ENCODE measurements at regions not wholly inside any gene's neighbourhood (a gene's known extent, or its start where the extent isn't known, plus 50 kb on each side); places are given as distances from the start of the nearest gene placed in this dataset.

DNA sequence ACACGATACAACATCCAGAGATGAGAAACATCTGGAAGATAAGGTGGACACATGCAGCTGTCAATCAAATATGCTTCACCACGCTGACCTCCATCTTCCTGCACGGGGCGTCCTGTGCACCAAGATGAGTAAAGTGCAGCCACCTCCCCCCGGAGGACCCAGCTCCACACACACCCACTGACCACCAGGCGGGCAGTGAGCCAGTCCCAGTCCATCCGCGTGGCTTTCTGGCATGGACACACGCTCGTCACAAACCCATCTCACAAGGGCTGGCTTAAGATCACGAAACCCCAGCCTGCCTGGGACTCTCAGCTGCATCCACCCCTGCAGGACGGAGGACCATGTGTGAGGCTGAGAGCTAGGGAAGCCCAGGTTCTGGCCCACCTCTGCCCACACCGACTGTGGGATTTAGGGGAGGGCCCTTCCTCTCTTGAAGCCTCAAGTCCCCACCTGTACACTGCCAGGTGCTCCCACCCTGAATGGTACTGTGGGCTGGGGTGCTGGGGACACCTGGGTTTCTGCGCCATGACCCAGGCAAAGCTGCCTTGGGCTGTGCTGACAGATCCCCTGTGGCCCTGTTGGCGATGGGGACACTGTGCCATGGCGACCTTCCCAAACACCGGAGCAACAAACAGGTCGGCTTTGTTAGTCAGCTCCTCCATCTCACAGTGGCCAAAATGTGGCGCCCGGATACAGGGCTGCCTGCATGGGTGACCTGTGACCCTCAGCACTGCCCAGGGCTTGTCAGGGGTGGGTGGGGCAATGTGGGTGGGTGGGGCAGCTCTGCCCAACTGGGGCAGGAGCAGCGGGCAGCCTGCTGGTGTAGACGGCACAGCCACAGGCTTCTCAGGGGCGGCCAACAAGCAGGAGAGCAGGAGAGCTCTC is 629.0 kb downstream of the TBC1D22A start:
- TF ChIP-seq POLR2A (IDR thresholded peaks at IDR 0.05), result no peak
- TF ChIP-seq, protein P1, sequence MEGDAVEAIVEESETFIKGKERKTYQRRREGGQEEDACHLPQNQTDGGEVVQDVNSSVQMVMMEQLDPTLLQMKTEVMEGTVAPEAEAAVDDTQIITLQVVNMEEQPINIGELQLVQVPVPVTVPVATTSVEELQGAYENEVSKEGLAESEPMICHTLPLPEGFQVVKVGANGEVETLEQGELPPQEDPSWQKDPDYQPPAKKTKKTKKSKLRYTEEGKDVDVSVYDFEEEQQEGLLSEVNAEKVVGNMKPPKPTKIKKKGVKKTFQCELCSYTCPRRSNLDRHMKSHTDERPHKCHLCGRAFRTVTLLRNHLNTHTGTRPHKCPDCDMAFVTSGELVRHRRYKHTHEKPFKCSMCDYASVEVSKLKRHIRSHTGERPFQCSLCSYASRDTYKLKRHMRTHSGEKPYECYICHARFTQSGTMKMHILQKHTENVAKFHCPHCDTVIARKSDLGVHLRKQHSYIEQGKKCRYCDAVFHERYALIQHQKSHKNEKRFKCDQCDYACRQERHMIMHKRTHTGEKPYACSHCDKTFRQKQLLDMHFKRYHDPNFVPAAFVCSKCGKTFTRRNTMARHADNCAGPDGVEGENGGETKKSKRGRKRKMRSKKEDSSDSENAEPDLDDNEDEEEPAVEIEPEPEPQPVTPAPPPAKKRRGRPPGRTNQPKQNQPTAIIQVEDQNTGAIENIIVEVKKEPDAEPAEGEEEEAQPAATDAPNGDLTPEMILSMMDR (IDR thresholded peaks at IDR 0.05), result no peak

Measured in tibial nerve (tissue), 3 donors.